ENCODE measurements at regions not wholly inside any gene's neighbourhood (a gene's known extent, or its start where the extent isn't known, plus 50 kb on each side); places are given as distances from the start of the nearest gene placed in this dataset.

DNA sequence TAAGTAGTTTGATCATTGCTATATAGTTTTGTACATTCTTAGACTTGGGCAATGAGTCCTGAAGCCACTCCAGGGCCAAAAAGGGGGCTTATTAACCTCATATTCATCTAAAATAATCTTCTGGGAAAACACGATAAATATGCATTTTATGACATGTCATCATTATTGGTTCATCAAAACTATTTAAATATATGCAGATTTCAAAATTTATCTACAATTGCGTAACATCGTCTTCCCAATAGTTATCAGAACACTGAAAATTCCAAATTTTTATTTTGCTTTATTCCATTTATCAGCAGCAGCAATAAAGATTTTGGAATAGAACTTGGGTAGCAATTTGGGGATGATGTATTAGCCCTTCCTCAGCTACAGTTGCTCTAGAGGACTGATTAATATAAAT is 550.0 kb downstream of the IQCM start:
- no peak overlapping the region for H3K4me3 ChIP-seq (ENCODE audit: low read length in 3 of 3)
- H3K9me3 ChIP-seq (ENCODE audit: control insufficient read depth in 2 of 3, insufficient read depth in 1 of 3, low read length in 3 of 3), result no peaks in the 10 kb centered on the region
- no peaks in the 10 kb centered on the region for H3K36me3 ChIP-seq (ENCODE audit: control insufficient read depth in 2 of 3, insufficient read depth in 3 of 3, low read length in 3 of 3)
- no peak overlapping the region for H3K27ac ChIP-seq (ENCODE audit: low read depth in 2 of 2, low read length in 2 of 2)
- FAIRE-seq (no peak), DNase-seq (no peak)
- H3K4me1 ChIP-seq (ENCODE audit: control insufficient read depth in 2 of 3, insufficient read depth in 2 of 3, low read depth in 1 of 3, low read length in 3 of 3), result no peaks in the 10 kb centered on the region
- no peak for TF ChIP-seq CTCF (IDR thresholded peaks at IDR 0.05; ENCODE audit: borderline replicate concordance, extremely low read depth, insufficient read depth)
- H3K27me3 ChIP-seq (ENCODE audit: control insufficient read depth, insufficient read depth, low read length), result no peaks in the 10 kb centered on the region
- intact Hi-C loops (cut with DNase I), result no loop called here
- no peak overlapping the region for H3K9ac ChIP-seq (ENCODE audit: low read length in 3 of 3)

GRCh38 chr4:149264093-149264733 is 551.4 kb downstream of the IQCM start:
- H3K4me3 ChIP-seq (ENCODE audit: low read length in 3 of 3), result no peak overlapping the region
- H3K4me1 ChIP-seq (ENCODE audit: control insufficient read depth in 2 of 3, insufficient read depth in 2 of 3, low read depth in 1 of 3, low read length in 3 of 3), result no peaks in the 10 kb centered on the region
- no peaks in the 10 kb centered on the region for H3K9me3 ChIP-seq (ENCODE audit: control insufficient read depth in 2 of 3, insufficient read depth in 1 of 3, low read length in 3 of 3)
- no peaks in the 10 kb centered on the region for H3K27me3 ChIP-seq (ENCODE audit: control insufficient read depth, insufficient read depth, low read length)
- FAIRE-seq (no peak), DNase-seq (peak in 4 of 5 donors; percentile 16 to 46 (median 29))
- no peaks in the 10 kb centered on the region for H3K36me3 ChIP-seq (ENCODE audit: control insufficient read depth in 2 of 3, insufficient read depth in 3 of 3, low read length in 3 of 3)
- peak; percentile 73 for TF ChIP-seq CTCF (IDR thresholded peaks at IDR 0.05; ENCODE audit: borderline replicate concordance, extremely low read depth, insufficient read depth)
- H3K27ac ChIP-seq (ENCODE audit: low read depth in 2 of 2, low read length in 2 of 2), result no peak overlapping the region
- no peak overlapping the region for H3K9ac ChIP-seq (ENCODE audit: low read length in 3 of 3)
- intact Hi-C loops (cut with DNase I), result no loop called here

DNA sequence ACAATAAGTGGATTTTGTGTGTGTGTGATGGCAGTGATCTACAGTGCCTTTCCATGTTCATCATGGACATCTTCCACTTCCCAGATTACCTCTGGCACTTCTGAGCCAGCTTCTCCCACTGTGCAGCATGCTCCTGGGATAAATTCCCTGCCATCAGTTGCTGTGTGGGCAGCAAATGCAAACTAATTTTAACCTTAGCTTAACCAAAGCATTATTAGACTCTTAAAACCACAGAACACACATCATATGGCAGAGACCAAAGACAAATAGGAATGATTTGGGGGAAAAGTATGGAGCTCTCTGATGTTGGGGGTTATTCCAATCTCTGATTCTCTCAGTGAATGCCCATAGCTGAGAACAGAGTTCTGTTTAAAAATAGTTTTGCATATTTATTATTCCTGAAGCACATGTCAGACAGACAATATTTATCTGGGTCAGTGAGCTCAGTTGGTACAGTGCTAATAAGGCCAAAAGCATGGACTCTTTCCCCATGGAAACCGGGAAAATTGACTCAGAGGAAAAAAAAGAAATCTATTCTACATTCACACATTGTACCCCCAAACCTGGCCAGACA is 567.4 kb downstream of the IQCM start:
- no peak for FAIRE-seq
- H3K4me1 ChIP-seq (ENCODE audit: control insufficient read depth in 2 of 3, insufficient read depth in 2 of 3, low read depth in 1 of 3, low read length in 3 of 3), result peaks cover 0 to 2% (median 0%) of the 10 kb centered on the region in 3 donors
- H3K4me3 ChIP-seq (ENCODE audit: low read length in 3 of 3), result no peak overlapping the region
- no peak overlapping the region for H3K27ac ChIP-seq (ENCODE audit: low read depth in 2 of 2, low read length in 2 of 2)
- DNase-seq, result no peak
- intact Hi-C loops (cut with DNase I), result no loop called here
- H3K9me3 ChIP-seq (ENCODE audit: control insufficient read depth in 2 of 3, insufficient read depth in 1 of 3, low read length in 3 of 3), result no peaks in the 10 kb centered on the region
- no peaks in the 10 kb centered on the region for H3K27me3 ChIP-seq (ENCODE audit: control insufficient read depth, insufficient read depth, low read length)
- TF ChIP-seq CTCF (IDR thresholded peaks at IDR 0.05; ENCODE audit: borderline replicate concordance, extremely low read depth, insufficient read depth), result no peak
- H3K9ac ChIP-seq (ENCODE audit: low read length in 3 of 3), result no peak overlapping the region
- no peaks in the 10 kb centered on the region for H3K36me3 ChIP-seq (ENCODE audit: control insufficient read depth in 2 of 3, insufficient read depth in 3 of 3, low read length in 3 of 3)
